Tibial artery (tissue), 4 donors: ENCODE measurements at regions not wholly inside any gene's neighbourhood (a gene's known extent, or its start where the extent isn't known, plus 50 kb on each side); places are given as distances from the start of the nearest gene placed in this dataset.

Source experiments
- DNase-seq, 2 donors: peaks; one replicate each; pipeline ENCODE4 v3.0.0-alpha.2; 2019
- H3K27ac ChIP-seq, 2 donors: fragments of 200-600 bp; sonication (generic) in 1 of 2; 1 replicate in 1 of 2; 2 replicates in 1 of 2; pipeline ENCODE4 v1.5.1; 2018 to 2019; ENCODE audit warnings: mild to moderate bottlenecking in 1 of 2
- H3K27me3 ChIP-seq, 2 donors: fragments of 200-600 bp; sonication (generic) in 1 of 2; one replicate each; pipeline versions ENCODE4 v1.5.1 to v1.6.0; 2016 to 2019
- H3K36me3 ChIP-seq, 3 donors: fragments of 200-600 bp; sonication (generic) in 2 of 3; one replicate each; pipeline ENCODE4 v1.5.1; 2016 to 2019; ENCODE audit warnings: mild to moderate bottlenecking in 2 of 3
- H3K4me1 ChIP-seq, 4 donors: fragments of 200-600 bp; sonication (generic) in 2 of 4; 1 replicate in 3 of 4; 2 replicates in 1 of 4; pipeline ENCODE4 v1.5.1; 2016 to 2019
- H3K4me3 ChIP-seq, 2 donors: fragments of 200-600 bp; sonication (generic) in 1 of 2; 1 replicate in 1 of 2; 2 replicates in 1 of 2; pipeline ENCODE4 v1.5.1; 2018 to 2019; ENCODE audit warnings: mild to moderate bottlenecking in 2 of 2
- H3K9me3 ChIP-seq, 3 donors: fragments of 200-600 bp; sonication (generic) in 1 of 3; one replicate each; pipeline ENCODE4 v1.5.1; 2016 to 2019
- intact Hi-C: fragments of 100-400 bp; cut with DNase I; formaldehyde crosslinking; loops from one replicate; pipeline ENCODE4 v1.15.0; 2023; ENCODE audit warnings: low total_unique reads
- TF ChIP-seq, protein P1 (sequence below), 2 experiments: fragments of 200-600 bp in 1 of 2; fragments of 450-650 bp in 1 of 2; IDR thresholded peaks; one replicate each; pipeline ENCODE4 v1.5.1; 2017 to 2019; ENCODE audit warnings: antibody characterized with exemption in 2 of 2, mild to moderate bottlenecking in 1 of 2, moderate library complexity in 1 of 2

GRCh38 chr13:33730619-33731018, 87.3 kb upstream of the RFC3 start:
- H3K36me3 ChIP-seq: no peaks in the 10 kb centered on the region
- H3K27me3 ChIP-seq: no peaks in the 10 kb centered on the region
- TF ChIP-seq, protein P1, sequence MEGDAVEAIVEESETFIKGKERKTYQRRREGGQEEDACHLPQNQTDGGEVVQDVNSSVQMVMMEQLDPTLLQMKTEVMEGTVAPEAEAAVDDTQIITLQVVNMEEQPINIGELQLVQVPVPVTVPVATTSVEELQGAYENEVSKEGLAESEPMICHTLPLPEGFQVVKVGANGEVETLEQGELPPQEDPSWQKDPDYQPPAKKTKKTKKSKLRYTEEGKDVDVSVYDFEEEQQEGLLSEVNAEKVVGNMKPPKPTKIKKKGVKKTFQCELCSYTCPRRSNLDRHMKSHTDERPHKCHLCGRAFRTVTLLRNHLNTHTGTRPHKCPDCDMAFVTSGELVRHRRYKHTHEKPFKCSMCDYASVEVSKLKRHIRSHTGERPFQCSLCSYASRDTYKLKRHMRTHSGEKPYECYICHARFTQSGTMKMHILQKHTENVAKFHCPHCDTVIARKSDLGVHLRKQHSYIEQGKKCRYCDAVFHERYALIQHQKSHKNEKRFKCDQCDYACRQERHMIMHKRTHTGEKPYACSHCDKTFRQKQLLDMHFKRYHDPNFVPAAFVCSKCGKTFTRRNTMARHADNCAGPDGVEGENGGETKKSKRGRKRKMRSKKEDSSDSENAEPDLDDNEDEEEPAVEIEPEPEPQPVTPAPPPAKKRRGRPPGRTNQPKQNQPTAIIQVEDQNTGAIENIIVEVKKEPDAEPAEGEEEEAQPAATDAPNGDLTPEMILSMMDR (IDR thresholded peaks at IDR 0.05): no peak
- no peak for DNase-seq
- peaks cover 0 to 7% (median 0%) of the 10 kb centered on the region in 4 donors for H3K4me1 ChIP-seq
- intact Hi-C loops: no loop called here
- H3K27ac ChIP-seq: no peak overlapping the region
- no peak overlapping the region for H3K4me3 ChIP-seq
- H3K9me3 ChIP-seq: no peaks in the 10 kb centered on the region

DNA sequence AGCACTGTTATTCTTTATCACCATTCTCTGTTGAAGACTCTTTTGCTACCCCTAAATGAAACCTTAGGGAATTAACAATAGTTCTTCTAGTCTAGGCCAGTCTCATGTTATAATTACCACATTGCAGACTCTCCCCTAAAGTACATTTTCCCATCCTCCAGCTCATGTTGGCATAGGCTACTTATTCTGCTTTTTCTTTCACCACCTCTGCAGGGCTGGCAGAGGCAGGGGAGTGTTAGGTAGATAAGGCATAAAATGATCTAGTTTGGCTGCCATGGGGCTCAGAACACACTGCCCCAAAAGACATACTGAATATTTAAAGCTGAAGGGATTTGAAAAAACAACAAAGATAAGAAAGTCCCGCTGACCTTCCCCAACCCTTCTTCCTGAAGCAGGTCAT, 82.7 kb upstream of the RFC3 start:
- H3K36me3 ChIP-seq: no peaks in the 10 kb centered on the region

DNA sequence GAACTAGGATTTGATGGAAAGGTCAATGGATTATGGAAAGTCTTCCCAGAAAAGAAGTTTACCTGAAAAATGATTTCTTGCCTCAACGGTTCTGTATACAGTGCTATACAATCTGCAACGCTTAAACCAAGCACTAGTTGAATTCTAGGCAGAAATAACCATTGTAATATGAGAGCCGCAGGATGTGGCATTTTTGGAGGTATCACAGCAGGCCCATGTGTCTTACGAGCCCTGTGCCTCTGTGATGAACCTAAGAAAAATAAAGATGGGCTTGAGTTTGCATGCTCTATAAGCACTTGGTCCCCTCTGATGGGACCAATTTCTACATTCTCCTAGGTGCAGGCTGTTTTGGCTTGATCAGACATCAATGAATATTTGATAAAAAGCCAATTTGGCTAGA, 78.7 kb upstream of the RFC3 start:
- DNase-seq: no peak
- H3K27me3 ChIP-seq: no peaks in the 10 kb centered on the region
- H3K9me3 ChIP-seq: no peaks in the 10 kb centered on the region
- intact Hi-C loops: no loop called here
- no peaks in the 10 kb centered on the region for H3K4me1 ChIP-seq
- H3K4me3 ChIP-seq: no peak overlapping the region
- no peaks in the 10 kb centered on the region for H3K36me3 ChIP-seq
- TF ChIP-seq, protein P1 (IDR thresholded peaks at IDR 0.05): no peak
- H3K27ac ChIP-seq: no peak overlapping the region

More for the DNA sequence above, 82.7 kb upstream of the RFC3 start:
- H3K27me3 ChIP-seq: no peaks in the 10 kb centered on the region
- TF ChIP-seq, protein P1 (IDR thresholded peaks at IDR 0.05): no peak
- no peak overlapping the region for H3K27ac ChIP-seq
- no peaks in the 10 kb centered on the region for H3K4me1 ChIP-seq
- no peak overlapping the region for H3K4me3 ChIP-seq
- no peaks in the 10 kb centered on the region for H3K9me3 ChIP-seq
- DNase-seq: no peak
- intact Hi-C loops: no loop called here

- DNase-seq: no peak
- no peaks in the 10 kb centered on the region for H3K9me3 ChIP-seq
- TF ChIP-seq, protein P1 (IDR thresholded peaks at IDR 0.05): no peak
- no peak overlapping the region for H3K27ac ChIP-seq
- H3K36me3 ChIP-seq: no peaks in the 10 kb centered on the region
- peaks cover 0 to 5% (median 1%) of the 10 kb centered on the region in 4 donors for H3K4me1 ChIP-seq
- no peak overlapping the region for H3K4me3 ChIP-seq
- no peaks in the 10 kb centered on the region for H3K27me3 ChIP-seq
- intact Hi-C loops: no loop called here
Measured at GRCh38 chr13:33740134-33740538, 77.8 kb upstream of the RFC3 start.

- H3K36me3 ChIP-seq: no peaks in the 10 kb centered on the region
- no peaks in the 10 kb centered on the region for H3K27me3 ChIP-seq
- H3K4me1 ChIP-seq: peaks cover 0 to 10% (median 4%) of the 10 kb centered on the region in 4 donors
- DNase-seq: no peak
- no peaks in the 10 kb centered on the region for H3K9me3 ChIP-seq
- intact Hi-C loops: no loop called here
- H3K27ac ChIP-seq: no peak overlapping the region
- TF ChIP-seq, protein P1 (IDR thresholded peaks at IDR 0.05): no peak
- no peak overlapping the region for H3K4me3 ChIP-seq
Measured at GRCh38 chr13:33742321-33742720, 75.6 kb upstream of the RFC3 start.
